ENCODE measurements at regions not wholly inside any gene's neighbourhood (a gene's known extent, or its start where the extent isn't known, plus 50 kb on each side); places are given as distances from the start of the nearest gene placed in this dataset.
"Not testable (repeated sequence)": the region's sequence is repeated elsewhere in the genome, so short reads cannot be mapped to it uniquely, and the experiment has no call there.

DNA sequence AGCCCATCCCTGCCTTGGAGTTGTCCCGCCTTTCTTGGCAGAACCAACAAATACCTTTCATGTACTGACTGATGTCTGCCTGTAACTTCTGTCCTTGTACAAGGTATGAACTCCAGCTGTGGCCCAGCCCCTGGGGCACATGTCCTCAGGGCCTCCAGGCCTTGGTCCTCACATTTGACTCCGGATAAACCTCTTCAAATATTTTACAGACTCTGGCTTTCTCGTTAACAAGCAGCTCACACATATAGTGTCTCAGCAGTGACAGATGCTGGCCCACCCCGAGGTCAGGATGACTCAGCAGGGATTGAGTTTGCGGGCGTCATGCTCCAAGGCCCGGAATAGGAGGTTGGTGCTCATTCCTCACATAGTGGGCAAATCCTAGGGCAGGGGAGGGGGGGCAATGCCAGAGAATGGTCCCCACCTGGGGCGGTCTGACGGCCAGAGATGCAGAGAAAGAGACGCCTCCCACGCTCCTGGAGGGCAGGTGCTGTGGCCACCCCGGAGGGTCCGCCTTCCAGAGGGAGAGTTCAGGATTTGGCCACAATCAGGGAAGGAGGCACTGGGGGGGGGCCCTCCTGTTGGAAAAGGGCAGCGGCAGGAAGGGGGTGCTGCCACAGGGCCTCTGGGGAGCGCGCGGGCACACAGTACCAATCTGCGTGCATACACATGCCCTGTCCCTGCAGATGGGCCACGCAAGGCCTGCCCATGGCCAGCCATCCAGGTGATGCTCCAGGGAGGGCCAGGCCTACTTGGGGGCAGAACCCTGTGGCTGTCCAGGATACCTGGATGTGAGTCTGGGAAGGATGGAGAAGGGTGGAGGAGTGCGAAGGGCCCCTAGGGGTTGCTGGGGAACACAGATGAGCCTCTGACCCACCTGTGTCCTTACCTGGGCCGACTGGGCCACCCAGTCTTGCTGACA is 58.2 kb upstream of the SPN start:
- not testable (repeated sequence) for H3K36me3 ChIP-seq (ENCODE audit: control insufficient read depth, insufficient read depth, low read length); H3K27me3 ChIP-seq (ENCODE audit: control insufficient read depth, insufficient read depth, low read length, poor library complexity, severe bottlenecking); H3K9me3 ChIP-seq (ENCODE audit: control insufficient read depth, low read length); H3K4me3 ChIP-seq (ENCODE audit: insufficient read depth, low read depth, low read length); H3K4me1 ChIP-seq (ENCODE audit: control insufficient read depth, insufficient read depth, low read length); H3K27ac ChIP-seq (ENCODE audit: insufficient read depth, low read depth, low read length, poor library complexity, severe bottlenecking)
- WGBS, 2 experiments, result 93 to 94% methylated on average over 21 of the region's 21 CpGs

DNA sequence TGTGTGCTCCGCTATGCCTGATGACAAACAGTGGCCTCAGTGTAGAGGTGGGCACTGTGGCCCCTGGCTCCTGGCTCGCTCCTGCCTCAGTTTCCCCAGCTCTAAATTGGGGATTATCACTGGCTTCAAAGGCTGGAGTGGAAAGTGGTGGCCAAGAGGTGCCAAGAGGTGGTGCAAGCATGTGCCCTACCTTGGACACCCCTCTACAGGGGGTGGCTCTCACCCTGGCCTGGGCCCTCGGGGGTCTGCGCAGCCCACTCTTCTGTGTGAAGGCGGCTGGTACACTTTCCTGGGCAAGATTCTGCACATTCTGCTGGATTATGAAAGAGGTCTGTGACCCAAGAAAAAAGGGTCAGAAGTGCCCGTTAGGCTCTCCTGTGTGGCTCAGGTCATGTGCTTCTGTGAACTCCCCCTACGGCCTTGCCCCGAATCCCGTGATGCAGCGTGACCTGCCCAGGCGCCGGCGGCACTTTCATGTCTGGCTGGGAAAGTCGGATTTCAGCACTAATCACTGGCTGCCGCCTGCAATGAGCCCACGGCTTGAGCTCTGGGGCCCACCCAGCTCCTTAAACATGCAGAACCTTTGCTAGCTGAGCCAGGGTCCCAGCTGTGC is 57.3 kb upstream of the SPN start:
- not testable (repeated sequence) for H3K36me3 ChIP-seq (ENCODE audit: control insufficient read depth, insufficient read depth, low read length); H3K27ac ChIP-seq (ENCODE audit: insufficient read depth, low read depth, low read length, poor library complexity, severe bottlenecking); H3K27me3 ChIP-seq (ENCODE audit: control insufficient read depth, insufficient read depth, low read length, poor library complexity, severe bottlenecking); H3K4me1 ChIP-seq (ENCODE audit: control insufficient read depth, insufficient read depth, low read length); H3K4me3 ChIP-seq (ENCODE audit: insufficient read depth, low read depth, low read length); H3K9me3 ChIP-seq (ENCODE audit: control insufficient read depth, low read length)
- WGBS, 2 experiments, result 94% methylated on average over 16 of the region's 16 CpGs

DNA sequence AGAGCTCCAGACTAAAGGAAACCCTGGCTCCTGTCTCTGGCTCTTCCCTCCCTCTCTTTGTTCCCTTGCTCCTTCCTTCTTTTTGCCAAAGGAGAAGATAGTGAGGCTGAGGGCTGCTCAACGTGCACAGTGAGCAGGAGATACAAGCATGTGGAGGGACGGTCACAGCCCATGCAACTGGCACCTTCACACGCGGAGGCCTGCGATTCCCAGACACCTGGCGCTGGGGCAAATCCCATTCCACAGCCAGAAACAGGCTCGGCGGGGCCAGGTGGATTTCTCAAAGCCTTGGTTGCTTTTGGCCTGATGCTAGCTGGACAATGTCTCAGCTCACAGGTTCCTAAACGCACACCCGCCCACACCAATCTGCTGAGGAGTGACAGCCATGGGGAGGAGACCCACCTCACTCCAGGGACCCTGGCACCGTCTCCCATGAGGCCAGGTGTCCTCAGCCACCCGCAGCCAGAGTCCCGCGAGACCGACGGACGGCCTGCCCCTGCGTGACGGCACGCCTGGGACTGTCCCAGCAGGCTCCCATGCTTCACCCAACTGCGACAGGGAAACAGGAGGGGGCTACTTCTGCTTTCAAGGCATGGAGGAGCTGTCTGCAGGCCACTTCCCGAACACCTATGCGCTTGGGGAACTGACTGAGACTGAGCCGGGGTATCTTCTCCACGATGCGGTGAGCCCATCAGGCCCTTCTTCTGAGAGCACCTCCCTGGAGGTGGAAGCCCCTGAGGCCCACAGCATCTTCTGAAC is 56.2 kb upstream of the SPN start:
- H3K27ac ChIP-seq (ENCODE audit: insufficient read depth, low read depth, low read length, poor library complexity, severe bottlenecking); H3K4me3 ChIP-seq (ENCODE audit: insufficient read depth, low read depth, low read length); H3K9me3 ChIP-seq (ENCODE audit: control insufficient read depth, low read length); H3K4me1 ChIP-seq (ENCODE audit: control insufficient read depth, insufficient read depth, low read length); H3K36me3 ChIP-seq (ENCODE audit: control insufficient read depth, insufficient read depth, low read length); H3K27me3 ChIP-seq (ENCODE audit: control insufficient read depth, insufficient read depth, low read length, poor library complexity, severe bottlenecking): not testable (repeated sequence)
- WGBS, 2 experiments, result 91 to 93% methylated on average over 23 of the region's 26 CpGs

DNA sequence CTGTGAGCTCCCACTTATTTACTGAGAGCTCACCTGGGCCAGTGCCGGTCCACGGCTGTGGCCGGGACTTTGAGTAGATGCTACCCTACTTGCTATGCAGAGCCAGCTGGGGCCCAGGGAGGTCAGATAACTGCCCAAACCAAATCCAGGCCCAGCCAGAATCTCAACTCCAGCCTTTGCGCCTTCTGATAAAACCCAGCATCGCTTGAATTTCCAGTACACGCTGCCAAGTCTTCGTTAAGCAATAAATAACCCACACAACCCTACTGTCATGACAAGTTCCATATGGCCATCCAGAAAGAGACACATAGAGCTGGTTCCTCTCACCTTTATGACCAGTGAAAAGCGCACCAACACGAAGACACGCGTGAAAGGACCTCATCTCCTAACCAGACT is 55.6 kb upstream of the SPN start:
- H3K4me3 ChIP-seq (ENCODE audit: insufficient read depth, low read depth, low read length); H3K9me3 ChIP-seq (ENCODE audit: control insufficient read depth, low read length); H3K27me3 ChIP-seq (ENCODE audit: control insufficient read depth, insufficient read depth, low read length, poor library complexity, severe bottlenecking); H3K27ac ChIP-seq (ENCODE audit: insufficient read depth, low read depth, low read length, poor library complexity, severe bottlenecking); H3K4me1 ChIP-seq (ENCODE audit: control insufficient read depth, insufficient read depth, low read length); H3K36me3 ChIP-seq (ENCODE audit: control insufficient read depth, insufficient read depth, low read length): not testable (repeated sequence)
- 93 to 97% methylated on average over 11 of the region's 11 CpGs for WGBS, 2 experiments

DNA sequence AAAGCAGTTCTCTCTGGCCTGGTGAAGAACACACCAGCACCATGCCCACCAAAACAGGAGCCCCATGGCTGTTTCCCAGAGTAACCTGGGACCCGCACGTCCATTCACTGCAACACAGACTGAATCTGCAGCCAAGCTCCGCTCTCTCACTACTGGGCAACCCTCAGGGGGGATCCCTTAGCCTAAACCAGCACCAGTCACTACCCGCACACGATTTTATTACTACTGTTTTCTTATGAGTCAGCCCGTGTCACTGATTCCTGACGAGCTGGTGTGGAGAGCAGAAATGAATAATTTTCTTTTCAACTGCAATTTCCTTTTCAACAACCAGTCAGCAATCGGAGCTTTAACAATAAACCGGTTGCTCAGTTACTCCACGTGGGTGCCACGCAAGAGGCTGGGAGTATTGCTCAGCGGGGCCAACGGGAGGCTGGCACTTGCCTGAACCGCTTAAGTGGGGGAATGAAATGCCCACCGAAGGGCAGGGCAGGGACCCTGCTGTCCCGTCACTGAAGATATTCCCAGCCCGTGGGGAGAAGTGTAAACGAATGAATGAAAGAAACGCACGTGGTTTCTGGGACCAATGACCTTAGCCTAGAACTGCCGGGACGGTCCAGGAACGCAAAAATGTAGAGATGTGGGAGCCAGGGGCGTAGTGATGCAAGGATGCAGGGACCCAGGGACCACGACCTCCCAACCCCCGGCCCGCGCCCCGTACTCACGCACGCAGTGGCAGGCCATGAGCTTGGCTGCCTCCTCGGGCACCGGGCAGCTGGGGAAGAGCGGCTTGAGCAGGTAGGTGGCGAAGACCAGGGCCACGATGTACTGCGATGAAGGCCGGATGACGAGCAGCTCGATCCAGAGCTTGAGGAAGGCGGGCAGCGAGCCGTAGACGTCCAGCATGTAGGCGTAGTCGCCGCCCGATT is 50.4 kb upstream of the SPN start:
- not testable (repeated sequence) for H3K9me3 ChIP-seq (ENCODE audit: control insufficient read depth, low read length); H3K27me3 ChIP-seq (ENCODE audit: control insufficient read depth, insufficient read depth, low read length, poor library complexity, severe bottlenecking); H3K4me1 ChIP-seq (ENCODE audit: control insufficient read depth, insufficient read depth, low read length); H3K27ac ChIP-seq (ENCODE audit: insufficient read depth, low read depth, low read length, poor library complexity, severe bottlenecking); H3K36me3 ChIP-seq (ENCODE audit: control insufficient read depth, insufficient read depth, low read length)
- 0% methylated on average over 37 to 41 of the region's 48 CpGs for WGBS, 2 experiments
- peak overlapping the region; percentile 69 for H3K4me3 ChIP-seq (ENCODE audit: insufficient read depth, low read depth, low read length)
